ENCODE measurements at regions not wholly inside any gene's neighbourhood (a gene's known extent, or its start where the extent isn't known, plus 50 kb on each side); places are given as distances from the start of the nearest gene placed in this dataset.

GRCh38 chr15:93730724-93731123 is 500.6 kb upstream of the MCTP2 start (continued):
- TF ChIP-seq SMARCA5 (IDR thresholded peaks at IDR 0.05): no peak
- no peak for TF ChIP-seq BCL11A (IDR thresholded peaks at IDR 0.05; ENCODE audit: low read depth, low read length)

- DNase-seq (ENCODE audit: low read depth, low spot score): no peak
- Histone ChIP-seq H2AFZ (ENCODE audit: control insufficient read depth, low read depth, low read length) (no peak overlapping the region), H3K79me2 (ENCODE audit: control insufficient read depth, insufficient read depth, low read length) (no peaks in the 10 kb centered on the region), H4K20me1 (ENCODE audit: control insufficient read depth, insufficient read depth) (no peaks in the 10 kb centered on the region), H3K27me3 (replicated peaks in 1 of 2; ENCODE audit: control insufficient read depth in 2 of 2, insufficient read depth in 2 of 2, low read length in 1 of 2) (no peaks in the 10 kb centered on the region), H3K9ac (ENCODE audit: control insufficient read depth, insufficient read depth, low read length) (no peak overlapping the region), H3K4me1 (ENCODE audit: control insufficient read depth, insufficient read depth, low read length) (no peaks in the 10 kb centered on the region), H3K27ac (ENCODE audit: control insufficient read depth, insufficient read depth) (no peak overlapping the region), H3K36me3 (ENCODE audit: control insufficient read depth in 2 of 2, insufficient read depth in 2 of 2, low read length in 1 of 2) (no peaks in the 10 kb centered on the region), H3K4me3 (no peak overlapping the region), H3K4me2 (ENCODE audit: control insufficient read depth, insufficient read depth) (no peak overlapping the region), H3K9me3 (replicated peaks; ENCODE audit: control insufficient read depth, insufficient read depth, low read length) (no peaks in the 10 kb centered on the region)
- SMC1A ChIA-PET (ENCODE audit: uncharacterized antibody, unreplicated experiment): no interaction called here
- BruUV-seq (replicated peaks): no TSS peak
- RAD21 ChIA-PET (ENCODE audit: unreplicated experiment): no interaction called here
- FAIRE-seq: no peak
- CTCF ChIA-PET: no interaction called here
- intact Hi-C loops (cut with micrococcal nuclease; ENCODE audit: unreplicated experiment): no loop called here
- in situ Hi-C loops (cut with MboI): no loop called here
- ATAC-seq: no peak
- TF ChIP-seq ATF2 (IDR thresholded peaks at IDR 0.05; ENCODE audit: low read length) (no peak), HSF1 (IDR thresholded peaks at IDR 0.05; ENCODE audit: low read depth, low read length) (no peak), SUZ12 (IDR thresholded peaks at IDR 0.05; ENCODE audit: unreplicated experiment) (no peak), CBX5 (IDR thresholded peaks at IDR 0.05; ENCODE audit: low read depth) (no peak), RCOR1 (conservative IDR thresholded peaks at IDR 0.05; ENCODE audit: low read depth, low read length) (no peak), ZBTB33 (IDR thresholded peaks at IDR 0.05) (no peak), CEBPB (IDR thresholded peaks at IDR 0.05; ENCODE audit: borderline replicate concordance in 1 of 2, low read depth in 2 of 2, low read length in 2 of 2) (no peak), YY1 (IDR thresholded peaks at IDR 0.05; ENCODE audit: low read depth, low read length) (no peak), ZNF384 (IDR thresholded peaks at IDR 0.05; ENCODE audit: borderline replicate concordance, low read depth, low read length) (no peak), MEF2B (IDR thresholded peaks at IDR 0.05; ENCODE audit: partially characterized antibody, poor library complexity, severe bottlenecking) (no peak), GATAD2B (conservative IDR thresholded peaks at IDR 0.05; ENCODE audit: low read depth) (no peak), CREB1 (IDR thresholded peaks at IDR 0.05; ENCODE audit: low read depth) (no peak), BCLAF1 (IDR thresholded peaks at IDR 0.05) (no peak)
- POLR2A ChIA-PET: no interaction called here
Measured at GRCh38 chr15:93722165-93722564, 509.2 kb upstream of the MCTP2 start.

Measured in GM12878 (cell line).